Spleen (tissue), 7 donors: ENCODE measurements at regions not wholly inside any gene's neighbourhood (a gene's known extent, or its start where the extent isn't known, plus 50 kb on each side); places are given as distances from the start of the nearest gene placed in this dataset.

Source experiments
- POLR2A ChIP-seq, 3 donors: fragments of 450-650 bp; IDR thresholded peaks; one replicate each; pipeline ENCODE4 v1.5.1; 2017; ENCODE audit warnings: antibody characterized with exemption in 3 of 3, mild to moderate bottlenecking in 1 of 3
- POLR2AphosphoS5 ChIP-seq, 3 donors: sonication (generic); formaldehyde crosslinking; IDR thresholded peaks; one replicate each; pipeline ENCODE4 v1.5.1; 2017; ENCODE audit warnings: antibody characterized with exemption in 3 of 3
- TF ChIP-seq, protein P1 (sequence below), 11 experiments: fragments of 200-600 bp in 7 of 11; fragments of 450-650 bp in 4 of 11; sonication (generic) in 4 of 11; IDR thresholded peaks in 8 of 11; conservative IDR thresholded peaks in 3 of 11; 1 replicate in 7 of 11; 2 replicates in 4 of 11; pipeline versions ENCODE4 v1.4.0 to v1.8.0; 2016 to 2021; ENCODE audit warnings: antibody characterized with exemption in 11 of 11, inconsistent platforms in 4 of 11, mild to moderate bottlenecking in 1 of 11
- donor health status: DM: no; HTN: no; CAD: no; lungs with moderate emphysema.
- donor health status: DM: no; HTN: no; CAD: no.
- donor health status: DM: no; HTN: no; CAD: no.

GRCh38 chr2:65615602-65616001, 183.2 kb upstream of the SPRED2 start:
- TF ChIP-seq, protein P1, sequence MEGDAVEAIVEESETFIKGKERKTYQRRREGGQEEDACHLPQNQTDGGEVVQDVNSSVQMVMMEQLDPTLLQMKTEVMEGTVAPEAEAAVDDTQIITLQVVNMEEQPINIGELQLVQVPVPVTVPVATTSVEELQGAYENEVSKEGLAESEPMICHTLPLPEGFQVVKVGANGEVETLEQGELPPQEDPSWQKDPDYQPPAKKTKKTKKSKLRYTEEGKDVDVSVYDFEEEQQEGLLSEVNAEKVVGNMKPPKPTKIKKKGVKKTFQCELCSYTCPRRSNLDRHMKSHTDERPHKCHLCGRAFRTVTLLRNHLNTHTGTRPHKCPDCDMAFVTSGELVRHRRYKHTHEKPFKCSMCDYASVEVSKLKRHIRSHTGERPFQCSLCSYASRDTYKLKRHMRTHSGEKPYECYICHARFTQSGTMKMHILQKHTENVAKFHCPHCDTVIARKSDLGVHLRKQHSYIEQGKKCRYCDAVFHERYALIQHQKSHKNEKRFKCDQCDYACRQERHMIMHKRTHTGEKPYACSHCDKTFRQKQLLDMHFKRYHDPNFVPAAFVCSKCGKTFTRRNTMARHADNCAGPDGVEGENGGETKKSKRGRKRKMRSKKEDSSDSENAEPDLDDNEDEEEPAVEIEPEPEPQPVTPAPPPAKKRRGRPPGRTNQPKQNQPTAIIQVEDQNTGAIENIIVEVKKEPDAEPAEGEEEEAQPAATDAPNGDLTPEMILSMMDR (IDR thresholded peaks at IDR 0.05 in 8 of 11, conservative IDR thresholded peaks at IDR 0.05 in 3 of 11), result no peak
- TF ChIP-seq POLR2A (IDR thresholded peaks at IDR 0.05) (no peak), POLR2AphosphoS5 (IDR thresholded peaks at IDR 0.05) (no peak)
